H54 (cell line): ENCODE measurements at regions not wholly inside any gene's neighbourhood (a gene's known extent, or its start where the extent isn't known, plus 50 kb on each side); places are given as distances from the start of the nearest gene placed in this dataset.
"Not testable (repeated sequence)": the region's sequence is repeated elsewhere in the genome, so short reads cannot be mapped to it uniquely, and the experiment has no call there.

ENCODE experiments used
- DNase-seq: peaks from one replicate; pipeline ENCODE4 v3.0.0; 2011; ENCODE audit warnings: low spot score, mixed read lengths; ENCODE audit not compliant: insufficient read length
- FAIRE-seq: peaks from 3 replicates; lab custom pipeline; 2011; peaks lifted over from hg19 to GRCh38; lab: Jason Lieb, UNC
- POLR2A ChIP-seq: IDR thresholded peaks from 2 replicates; pipeline ENCODE4 v1.6.1; 2011; ENCODE audit warnings: low read depth, mild to moderate bottlenecking, low read length

GRCh38 chr2:15751477-15751876 is 159.8 kb downstream of the DDX1 start:
- DNase-seq (no peak), FAIRE-seq (no peak)
- TF ChIP-seq POLR2A: no peak

DNA sequence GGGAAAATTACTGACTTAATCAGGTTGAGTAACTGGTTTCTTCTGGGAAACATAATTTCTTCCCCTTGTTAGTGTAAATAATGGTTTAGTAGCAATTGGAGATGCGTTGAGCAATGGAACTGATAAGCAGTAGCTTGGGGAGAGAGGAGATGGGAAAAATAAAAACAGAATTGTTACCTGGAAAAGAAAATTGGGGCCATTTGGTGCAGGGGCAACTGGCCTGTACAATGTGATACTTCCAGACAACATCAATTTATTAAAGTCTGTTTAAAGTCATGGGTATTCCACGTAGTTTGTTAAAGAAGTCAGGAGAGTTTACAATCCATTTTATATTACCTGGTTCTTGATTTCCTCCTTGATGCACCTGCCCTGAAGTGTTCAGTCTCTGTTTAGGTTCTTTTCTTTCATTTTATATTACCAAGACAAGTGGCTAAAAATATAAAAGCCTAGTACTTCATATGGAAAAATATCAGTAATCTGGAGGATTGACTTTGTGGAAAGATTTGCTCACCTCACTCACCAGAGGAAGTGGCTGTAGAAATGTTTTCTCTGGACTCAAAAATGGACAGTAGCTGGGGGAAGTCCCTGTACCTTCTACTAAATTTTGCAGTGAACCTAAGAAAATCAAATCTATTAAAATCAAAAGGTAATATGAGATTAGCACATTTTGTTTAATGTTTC is 161.0 kb downstream of the DDX1 start:
- FAIRE-seq: no peak
- DNase-seq: no peak
- TF ChIP-seq POLR2A: no peak

GRCh38 chr2:15753233-15753798 is 161.6 kb downstream of the DDX1 start:
- FAIRE-seq (no peak), DNase-seq (no peak)
- TF ChIP-seq POLR2A: no peak

DNA sequence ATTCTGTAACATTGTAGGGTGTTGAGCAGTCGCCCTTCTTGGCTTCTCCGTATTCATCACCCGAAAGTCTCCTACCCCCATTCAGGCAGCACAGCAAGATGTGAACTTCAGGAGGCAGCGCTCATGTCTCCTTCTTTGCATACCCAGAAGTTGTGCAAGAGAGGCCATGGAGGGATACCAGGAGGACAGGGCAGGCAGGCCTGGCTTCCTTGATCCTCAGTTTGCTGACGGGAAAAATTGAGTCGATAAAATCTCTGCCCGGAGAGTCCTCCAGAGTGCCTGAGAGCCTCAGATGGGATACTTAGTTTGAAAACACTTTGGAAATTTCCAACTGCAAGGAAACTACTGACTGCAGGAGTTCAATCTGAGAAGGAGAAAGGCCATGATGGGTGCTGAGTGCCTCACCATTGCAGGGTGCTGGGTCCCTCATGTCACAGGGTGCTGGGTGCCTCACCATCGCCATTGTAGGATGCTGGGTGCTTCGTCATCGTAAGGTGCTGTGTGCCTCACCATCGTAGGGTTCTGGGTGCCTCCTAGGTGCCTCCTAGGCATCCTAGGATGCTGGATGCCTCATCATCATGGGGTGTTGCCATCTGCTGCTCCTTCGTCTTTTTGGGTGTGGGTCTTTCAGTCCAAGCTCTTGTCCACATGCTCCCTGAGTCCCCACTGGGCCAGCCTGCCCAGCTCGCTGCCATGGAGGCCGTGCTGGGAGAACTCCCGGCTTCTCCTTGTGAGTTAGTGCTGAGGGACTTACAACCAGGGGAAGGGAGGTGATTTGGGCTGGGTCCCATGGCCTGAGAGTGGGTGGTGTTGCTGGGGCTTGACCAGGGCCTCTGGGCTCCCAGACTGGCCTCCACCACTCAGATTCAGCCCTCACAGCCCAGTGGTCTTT is 162.4 kb downstream of the DDX1 start:
- TF ChIP-seq POLR2A: no peak
- FAIRE-seq (no peak), DNase-seq (no peak)

DNA sequence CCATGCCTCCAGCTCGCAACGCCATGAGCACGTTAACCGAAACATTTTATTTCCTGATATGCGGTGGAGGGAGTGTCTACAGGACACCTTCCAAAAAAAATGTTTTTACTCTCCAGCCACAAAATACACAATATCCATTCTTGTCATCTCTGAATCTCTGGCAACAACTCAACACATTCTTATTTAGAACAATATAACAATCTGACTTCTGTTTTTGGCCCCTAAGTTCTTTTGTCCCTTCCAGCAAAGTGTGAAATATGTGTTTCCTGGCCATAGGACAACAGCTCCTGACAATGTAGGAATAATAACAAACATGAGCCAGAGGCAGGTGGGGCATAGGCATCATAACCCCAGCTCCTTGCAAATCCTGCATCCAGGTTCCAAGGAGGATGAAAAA is 163.0 kb downstream of the DDX1 start:
- no peak for FAIRE-seq
- TF ChIP-seq POLR2A: no peak

GRCh38 chr2:15755528-15755927 is 163.9 kb downstream of the DDX1 start:
- DNase-seq (no peak), FAIRE-seq (no peak)
- TF ChIP-seq POLR2A: no peak

More for the DNA sequence above, 163.0 kb downstream of the DDX1 start:
- no peak for DNase-seq

DNA sequence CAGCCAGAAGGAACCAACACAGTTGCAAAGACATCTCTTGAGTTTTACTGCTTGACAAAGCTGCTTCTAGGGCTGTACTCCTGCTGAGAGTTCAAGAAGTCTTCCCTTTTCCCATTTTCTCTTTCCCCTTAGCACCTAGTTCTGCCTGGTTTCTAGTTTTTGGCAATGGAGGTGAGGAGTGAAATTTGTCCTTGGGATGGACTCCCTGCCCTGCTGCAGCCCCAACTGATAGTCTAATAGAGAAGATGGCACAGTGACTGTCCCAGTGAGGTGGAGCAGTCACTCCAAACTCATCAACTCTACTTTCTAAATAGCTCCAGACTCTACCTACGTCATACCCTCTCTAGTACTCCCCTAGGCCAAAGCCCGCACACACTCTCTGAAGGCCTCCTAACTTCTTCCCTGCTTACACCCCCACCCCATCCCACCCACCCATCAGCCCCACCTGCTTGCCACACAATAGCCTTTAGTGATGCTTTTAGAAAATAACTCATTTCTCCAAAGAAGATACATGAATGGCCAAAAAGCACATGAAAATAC is 164.4 kb downstream of the DDX1 start:
- DNase-seq (no peak), FAIRE-seq (no peak)
- no peak for TF ChIP-seq POLR2A

DNA sequence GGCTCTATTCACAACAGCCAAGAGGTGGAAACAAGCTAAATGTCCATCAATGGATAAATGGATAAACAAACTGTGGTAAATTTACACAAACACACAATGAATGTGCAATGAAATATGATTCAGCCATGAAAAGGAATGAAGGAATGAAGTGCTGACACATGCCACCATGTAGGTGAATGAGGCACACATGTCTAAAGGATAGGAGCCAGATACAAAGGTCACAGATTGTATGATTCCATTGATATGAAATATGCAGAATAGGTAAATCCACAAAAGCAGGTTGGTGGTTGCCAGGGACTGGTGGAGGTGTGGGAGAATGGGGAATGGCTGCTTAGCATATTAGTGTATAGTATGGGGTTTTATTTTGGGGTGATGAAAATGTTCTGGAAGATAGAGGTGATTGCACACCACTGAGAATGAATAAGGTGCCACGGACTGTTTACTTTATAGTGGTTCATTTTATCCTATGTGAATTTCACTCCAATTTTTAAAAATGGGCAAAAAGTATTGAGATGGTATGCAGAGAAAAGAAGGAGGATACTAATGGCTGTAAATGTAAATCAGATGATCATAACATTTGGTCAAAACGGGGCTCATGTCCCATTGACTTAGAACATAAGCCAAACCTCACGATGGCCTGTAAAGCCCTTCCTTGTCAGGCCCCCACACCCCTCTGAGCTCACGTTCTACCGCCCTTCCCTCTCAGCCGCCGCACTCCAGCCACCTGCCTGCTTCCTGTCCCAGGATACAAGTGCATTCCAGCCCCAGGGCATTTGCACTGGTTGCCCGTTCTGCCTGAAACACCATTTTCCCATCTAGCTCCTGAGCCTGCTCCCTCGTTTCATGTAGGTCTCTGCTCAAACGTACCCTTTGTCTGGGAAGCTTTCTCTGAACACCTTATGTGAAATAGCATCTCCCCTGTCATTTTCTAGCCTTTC is 165.5 kb downstream of the DDX1 start:
- FAIRE-seq (no peak), DNase-seq (no peak)
- TF ChIP-seq POLR2A: no peak

- no peak for TF ChIP-seq POLR2A
- no peak for FAIRE-seq
Measured at GRCh38 chr2:15757820-15758586, 166.3 kb downstream of the DDX1 start.

DNA sequence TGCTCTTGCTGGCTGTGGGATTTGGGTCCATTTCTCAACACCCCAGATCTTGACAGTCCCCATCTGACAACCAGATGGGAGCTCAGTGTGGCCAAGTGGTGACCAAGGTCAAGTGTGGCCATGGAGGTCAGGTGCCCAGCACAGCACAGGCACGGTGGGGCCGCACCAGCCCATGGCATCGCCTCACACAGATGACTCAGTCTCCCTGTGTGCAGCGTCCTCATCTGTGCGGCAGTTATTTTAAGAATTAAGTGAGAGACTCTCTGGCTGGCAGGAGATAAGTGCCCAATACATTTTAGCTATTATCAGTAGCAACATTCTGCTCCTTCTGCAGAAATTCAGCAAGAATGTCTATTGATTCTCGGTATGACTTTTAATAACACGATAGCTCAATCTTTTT is 167.2 kb downstream of the DDX1 start:
- no peak for FAIRE-seq
- no peak for DNase-seq
- TF ChIP-seq POLR2A: no peak

More at GRCh38 chr2:15757820-15758586, 166.3 kb downstream of the DDX1 start:
- no peak for DNase-seq

GRCh38 chr2:15759385-15759784 is 167.7 kb downstream of the DDX1 start:
- no peak for TF ChIP-seq POLR2A
- DNase-seq (no peak), FAIRE-seq (no peak)

- DNase-seq, FAIRE-seq: not testable (repeated sequence)
Measured at GRCh38 chr2:15759791-15760190, 168.1 kb downstream of the DDX1 start.
